Suprapubic skin (tissue), 3 donors: ENCODE measurements at regions not wholly inside any gene's neighbourhood (a gene's known extent, or its start where the extent isn't known, plus 50 kb on each side); places are given as distances from the start of the nearest gene placed in this dataset.

Experiments
- CTCF ChIP-seq, 2 donors: fragments of 200-600 bp in 1 of 2; fragments of 450-650 bp in 1 of 2; sonication (generic) in 1 of 2; IDR thresholded peaks; one replicate each; pipeline ENCODE4 v1.5.1; 2016 to 2019; ENCODE audit warnings: antibody characterized with exemption in 2 of 2, mild to moderate bottlenecking in 1 of 2, moderate library complexity in 1 of 2
- EP300 ChIP-seq: sonication (generic); formaldehyde crosslinking; IDR thresholded peaks from one replicate; pipeline ENCODE4 v1.6.1; 2017; ENCODE audit warnings: antibody characterized with exemption
- POLR2A ChIP-seq, 2 donors: fragments of 450-650 bp; IDR thresholded peaks; one replicate each; pipeline ENCODE4 v1.6.1; 2017; ENCODE audit warnings: antibody characterized with exemption in 2 of 2, mild to moderate bottlenecking in 2 of 2, moderate library complexity in 2 of 2

- TF ChIP-seq POLR2A (IDR thresholded peaks at IDR 0.05) (no peak), CTCF (IDR thresholded peaks at IDR 0.05) (no peak), EP300 (no peak)
These were observed 189.9 kb upstream of the ATP5MC3 start for GRCh38 chr2:175371378-175371777.
